ENCODE measurements at regions not wholly inside any gene's neighbourhood (a gene's known extent, or its start where the extent isn't known, plus 50 kb on each side); places are given as distances from the start of the nearest gene placed in this dataset.

- WGBS (ENCODE audit: insufficient coverage, insufficient read length), result no CpG with 5 or more reads among the region's 5 CpGs
- Histone ChIP-seq H3K27ac (ENCODE audit: low read length) (no peak overlapping the region), H3K4me3 (ENCODE audit: low read length) (no peak overlapping the region), H3K27me3 (ENCODE audit: control insufficient read depth, insufficient read depth, low read length) (no peaks in the 10 kb centered on the region), H3K36me3 (ENCODE audit: control insufficient read depth, insufficient read depth, low read length) (no peaks in the 10 kb centered on the region), H3K4me1 (ENCODE audit: control insufficient read depth, insufficient read depth, low read length) (no peaks in the 10 kb centered on the region), H3K9me3 (ENCODE audit: control insufficient read depth, insufficient read depth, low read length) (no peaks in the 10 kb centered on the region)
- DNase-seq (ENCODE audit: low read depth, low spot score), result no peak
These were observed 54.8 kb downstream of the NOG start for GRCh38 chr17:56648321-56648720.

DNA sequence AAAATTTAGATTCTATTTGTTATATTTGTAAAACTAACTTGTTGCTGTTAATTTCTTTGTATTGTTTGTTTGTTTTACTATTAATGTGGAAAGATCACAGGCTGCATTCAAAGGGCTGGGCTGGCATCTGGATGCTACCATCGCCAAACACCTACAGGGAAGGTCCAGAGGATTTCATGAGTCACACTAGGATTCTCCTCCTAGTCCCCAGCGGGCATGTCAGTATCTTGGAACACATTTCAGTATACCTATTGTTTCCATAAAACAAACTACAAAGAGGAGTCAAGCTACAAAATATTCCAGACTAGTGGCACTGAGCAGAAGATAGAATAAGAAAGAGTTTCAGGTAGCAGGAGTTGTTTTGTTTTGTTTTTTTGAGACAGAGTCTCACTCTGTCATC, 55.3 kb downstream of the NOG start:
- Histone ChIP-seq H3K36me3 (ENCODE audit: control insufficient read depth, insufficient read depth, low read length) (no peaks in the 10 kb centered on the region), H3K27ac (ENCODE audit: low read length) (no peak overlapping the region), H3K4me3 (ENCODE audit: low read length) (no peak overlapping the region), H3K9me3 (ENCODE audit: control insufficient read depth, insufficient read depth, low read length) (no peaks in the 10 kb centered on the region), H3K4me1 (ENCODE audit: control insufficient read depth, insufficient read depth, low read length) (no peaks in the 10 kb centered on the region), H3K27me3 (ENCODE audit: control insufficient read depth, insufficient read depth, low read length) (no peaks in the 10 kb centered on the region)
- WGBS (ENCODE audit: insufficient coverage, insufficient read length), result no CpG with 5 or more reads among the region's 2 CpGs
- no peak for DNase-seq (ENCODE audit: low read depth, low spot score)

GRCh38 chr17:56652628-56653027, 59.1 kb downstream of the NOG start:
- DNase-seq (ENCODE audit: low read depth, low spot score), result no peak
- Histone ChIP-seq H3K9me3 (ENCODE audit: control insufficient read depth, insufficient read depth, low read length) (no peaks in the 10 kb centered on the region), H3K4me3 (ENCODE audit: low read length) (no peak overlapping the region), H3K27me3 (ENCODE audit: control insufficient read depth, insufficient read depth, low read length) (no peaks in the 10 kb centered on the region), H3K27ac (ENCODE audit: low read length) (no peak overlapping the region), H3K36me3 (ENCODE audit: control insufficient read depth, insufficient read depth, low read length) (no peaks in the 10 kb centered on the region), H3K4me1 (ENCODE audit: control insufficient read depth, insufficient read depth, low read length) (no peaks in the 10 kb centered on the region)
- WGBS (ENCODE audit: insufficient coverage, insufficient read length), result no CpG with 5 or more reads among the region's 2 CpGs

DNA sequence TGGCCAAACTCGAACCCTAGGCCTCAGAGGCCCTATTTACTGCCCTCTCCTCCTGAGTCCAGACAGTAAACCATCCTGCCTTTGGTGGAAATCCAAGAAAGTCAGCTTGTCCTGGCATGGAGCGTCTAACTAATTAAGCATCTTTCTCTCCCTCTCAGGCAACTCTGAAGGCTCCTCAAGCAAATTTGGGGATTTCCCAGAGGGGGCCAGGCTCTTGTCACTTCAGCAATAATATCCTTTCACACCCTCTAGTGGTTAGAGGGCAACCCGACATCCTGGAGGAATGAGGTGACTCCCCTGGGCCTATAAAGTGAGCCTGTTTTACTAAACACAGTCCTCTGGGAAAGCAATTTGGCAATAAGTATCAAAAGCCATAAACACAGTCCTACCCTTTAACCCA, 60.4 kb downstream of the NOG start:
- no peak for DNase-seq (ENCODE audit: low read depth, low spot score)
- no peaks in the 10 kb centered on the region for H3K4me1 ChIP-seq (ENCODE audit: control insufficient read depth, insufficient read depth, low read length)
- H3K36me3 ChIP-seq (ENCODE audit: control insufficient read depth, insufficient read depth, low read length), result no peaks in the 10 kb centered on the region
- no peaks in the 10 kb centered on the region for H3K9me3 ChIP-seq (ENCODE audit: control insufficient read depth, insufficient read depth, low read length)
- H3K27me3 ChIP-seq (ENCODE audit: control insufficient read depth, insufficient read depth, low read length), result no peaks in the 10 kb centered on the region
- no CpG with 5 or more reads among the region's 3 CpGs for WGBS (ENCODE audit: insufficient coverage, insufficient read length)
- H3K4me3 ChIP-seq (ENCODE audit: low read length), result no peak overlapping the region
- H3K27ac ChIP-seq (ENCODE audit: low read length), result no peak overlapping the region

GRCh38 chr17:56656701-56657327, 63.3 kb downstream of the NOG start:
- Histone ChIP-seq H3K4me1 (ENCODE audit: control insufficient read depth, insufficient read depth, low read length) (no peaks in the 10 kb centered on the region), H3K27ac (ENCODE audit: low read length) (no peak overlapping the region), H3K4me3 (ENCODE audit: low read length) (no peak overlapping the region), H3K36me3 (ENCODE audit: control insufficient read depth, insufficient read depth, low read length) (no peaks in the 10 kb centered on the region), H3K9me3 (ENCODE audit: control insufficient read depth, insufficient read depth, low read length) (no peaks in the 10 kb centered on the region), H3K27me3 (ENCODE audit: control insufficient read depth, insufficient read depth, low read length) (no peaks in the 10 kb centered on the region)
- WGBS (ENCODE audit: insufficient coverage, insufficient read length), result no CpG with 5 or more reads among the region's 5 CpGs
- DNase-seq (ENCODE audit: low read depth, low spot score), result no peak

DNA sequence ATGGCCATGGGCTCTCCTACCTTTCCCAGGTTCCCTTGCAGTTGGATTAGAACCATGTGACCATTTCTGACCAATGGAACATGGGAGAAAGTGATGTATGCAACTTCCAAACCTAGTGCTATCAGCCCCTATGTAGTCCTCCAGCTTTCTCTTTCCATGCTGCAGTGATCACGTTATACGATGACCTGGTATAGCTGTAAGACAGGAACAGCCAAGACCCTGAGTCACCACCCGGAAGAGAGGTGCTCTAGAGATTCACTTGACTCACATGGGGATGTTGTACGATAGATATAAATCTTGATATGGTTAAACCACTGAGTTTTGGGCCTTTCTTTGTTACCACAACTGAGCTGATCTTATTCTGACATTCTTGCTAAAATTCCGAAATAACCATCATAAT, 65.1 kb downstream of the NOG start:
- H3K4me1 ChIP-seq (ENCODE audit: control insufficient read depth, insufficient read depth, low read length), result no peaks in the 10 kb centered on the region
- no peak overlapping the region for H3K27ac ChIP-seq (ENCODE audit: low read length)
- no peaks in the 10 kb centered on the region for H3K27me3 ChIP-seq (ENCODE audit: control insufficient read depth, insufficient read depth, low read length)
- no peaks in the 10 kb centered on the region for H3K36me3 ChIP-seq (ENCODE audit: control insufficient read depth, insufficient read depth, low read length)
- no peak overlapping the region for H3K4me3 ChIP-seq (ENCODE audit: low read length)
- H3K9me3 ChIP-seq (ENCODE audit: control insufficient read depth, insufficient read depth, low read length), result no peaks in the 10 kb centered on the region
- no peak for DNase-seq (ENCODE audit: low read depth, low spot score)
- no CpG with 5 or more reads among the region's 5 CpGs for WGBS (ENCODE audit: insufficient coverage, insufficient read length)

- Histone ChIP-seq H3K9me3 (ENCODE audit: control insufficient read depth, insufficient read depth, low read length) (no peaks in the 10 kb centered on the region), H3K4me1 (ENCODE audit: control insufficient read depth, insufficient read depth, low read length) (no peaks in the 10 kb centered on the region), H3K36me3 (ENCODE audit: control insufficient read depth, insufficient read depth, low read length) (no peaks in the 10 kb centered on the region), H3K4me3 (ENCODE audit: low read length) (no peak overlapping the region), H3K27me3 (ENCODE audit: control insufficient read depth, insufficient read depth, low read length) (no peaks in the 10 kb centered on the region), H3K27ac (ENCODE audit: low read length) (no peak overlapping the region)
- DNase-seq (ENCODE audit: low read depth, low spot score), result no peak
These were observed 66.1 kb downstream of the NOG start for GRCh38 chr17:56659622-56660021.

DNA sequence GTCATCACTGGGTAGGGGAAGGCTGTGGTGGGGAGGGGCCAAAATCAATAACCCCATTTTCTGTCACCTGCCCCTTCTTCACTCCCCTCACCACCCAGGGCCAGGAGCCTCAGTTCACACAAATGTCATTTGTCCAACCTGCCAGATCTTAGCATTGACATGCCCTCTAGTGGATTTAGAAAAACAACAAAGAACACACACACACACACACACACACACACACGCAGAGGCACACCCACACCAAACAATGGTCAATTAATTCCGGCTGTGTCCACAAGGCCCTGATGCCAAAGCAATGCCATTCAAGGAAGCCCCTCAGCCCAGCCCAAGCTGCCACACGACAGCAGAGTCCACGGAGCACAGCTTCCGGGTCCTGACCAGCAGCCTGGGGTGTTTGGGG, 68.4 kb downstream of the NOG start:
- no peak overlapping the region for H3K4me3 ChIP-seq (ENCODE audit: low read length)
- no peaks in the 10 kb centered on the region for H3K27me3 ChIP-seq (ENCODE audit: control insufficient read depth, insufficient read depth, low read length)
- H3K27ac ChIP-seq (ENCODE audit: low read length), result no peak overlapping the region
- no peaks in the 10 kb centered on the region for H3K4me1 ChIP-seq (ENCODE audit: control insufficient read depth, insufficient read depth, low read length)
- no CpG with 5 or more reads among the region's 5 CpGs for WGBS (ENCODE audit: insufficient coverage, insufficient read length)
- H3K36me3 ChIP-seq (ENCODE audit: control insufficient read depth, insufficient read depth, low read length), result no peaks in the 10 kb centered on the region
- DNase-seq (ENCODE audit: low read depth, low spot score), result no peak
- no peaks in the 10 kb centered on the region for H3K9me3 ChIP-seq (ENCODE audit: control insufficient read depth, insufficient read depth, low read length)

GRCh38 chr17:56665864-56666263, 72.4 kb downstream of the NOG start:
- H3K4me1 ChIP-seq (ENCODE audit: control insufficient read depth, insufficient read depth, low read length), result no peaks in the 10 kb centered on the region
- no peaks in the 10 kb centered on the region for H3K9me3 ChIP-seq (ENCODE audit: control insufficient read depth, insufficient read depth, low read length)
- H3K36me3 ChIP-seq (ENCODE audit: control insufficient read depth, insufficient read depth, low read length), result no peaks in the 10 kb centered on the region
- H3K27ac ChIP-seq (ENCODE audit: low read length), result no peak overlapping the region
- no CpG with 5 or more reads among the region's 6 CpGs for WGBS (ENCODE audit: insufficient coverage, insufficient read length)
- no peaks in the 10 kb centered on the region for H3K27me3 ChIP-seq (ENCODE audit: control insufficient read depth, insufficient read depth, low read length)
- H3K4me3 ChIP-seq (ENCODE audit: low read length), result no peak overlapping the region
- no peak for DNase-seq (ENCODE audit: low read depth, low spot score)

DNA sequence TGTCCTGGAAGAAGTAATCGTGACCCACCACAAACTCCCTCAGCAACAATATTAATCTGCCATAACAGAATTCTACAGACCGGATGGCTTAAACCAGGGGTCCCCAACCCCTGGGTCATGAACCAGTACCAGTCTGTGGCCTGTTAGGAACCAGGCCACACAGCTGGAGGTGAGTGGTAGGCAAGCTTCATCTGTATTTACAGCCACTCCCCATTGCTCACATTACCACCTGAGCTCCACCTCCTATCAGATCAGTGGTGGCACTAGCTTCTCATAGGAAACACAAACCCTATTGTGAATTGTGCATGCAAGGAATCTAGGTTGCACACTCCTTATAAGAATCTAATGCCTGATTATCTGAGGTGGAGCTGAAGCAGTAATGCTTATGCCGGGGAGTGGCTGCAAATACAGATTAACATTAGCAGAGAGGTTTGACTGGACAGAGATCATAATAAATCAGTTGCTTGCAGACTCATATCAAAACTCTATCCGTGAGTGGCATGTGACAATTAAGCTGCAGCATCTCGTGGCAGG, 74.5 kb downstream of the NOG start:
- H3K27ac ChIP-seq (ENCODE audit: low read length), result no peak overlapping the region
- H3K27me3 ChIP-seq (ENCODE audit: control insufficient read depth, insufficient read depth, low read length), result no peaks in the 10 kb centered on the region
- DNase-seq (ENCODE audit: low read depth, low spot score), result no peak
- no peak overlapping the region for H3K4me3 ChIP-seq (ENCODE audit: low read length)
- H3K4me1 ChIP-seq (ENCODE audit: control insufficient read depth, insufficient read depth, low read length), result no peaks in the 10 kb centered on the region
- no peaks in the 10 kb centered on the region for H3K36me3 ChIP-seq (ENCODE audit: control insufficient read depth, insufficient read depth, low read length)
- H3K9me3 ChIP-seq (ENCODE audit: control insufficient read depth, insufficient read depth, low read length), result no peaks in the 10 kb centered on the region
- no CpG with 5 or more reads among the region's 5 CpGs for WGBS (ENCODE audit: insufficient coverage, insufficient read length)

DNA sequence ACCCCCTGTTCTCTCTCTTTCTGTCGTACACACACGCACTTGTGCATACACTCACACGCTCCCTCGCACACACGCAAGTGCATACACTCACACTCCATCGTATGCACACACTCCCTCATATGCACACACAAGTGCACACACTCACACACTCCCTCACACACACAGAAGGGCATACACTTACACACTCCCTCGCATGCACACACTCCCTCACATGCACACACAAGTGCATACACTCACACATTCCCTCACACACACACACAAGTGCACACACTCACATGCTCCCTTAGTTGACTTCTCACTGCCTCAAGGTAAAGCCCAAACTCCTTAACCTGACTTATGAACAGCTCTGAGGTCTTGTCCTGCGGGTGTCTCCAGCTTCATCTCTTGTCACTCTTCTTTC, 78.7 kb downstream of the NOG start:
- Histone ChIP-seq H3K4me1 (ENCODE audit: control insufficient read depth, insufficient read depth, low read length) (no peaks in the 10 kb centered on the region), H3K27me3 (ENCODE audit: control insufficient read depth, insufficient read depth, low read length) (no peaks in the 10 kb centered on the region; the same call in 1 of the 2 replicates), H3K4me3 (ENCODE audit: low read length) (no peak overlapping the region), H3K36me3 (ENCODE audit: control insufficient read depth, insufficient read depth, low read length) (no peaks in the 10 kb centered on the region), H3K9me3 (ENCODE audit: control insufficient read depth, insufficient read depth, low read length) (no peaks in the 10 kb centered on the region), H3K27ac (ENCODE audit: low read length) (no peak overlapping the region)
- DNase-seq (ENCODE audit: low read depth, low spot score), result no peak
- WGBS (ENCODE audit: insufficient coverage, insufficient read length), result no CpG with 5 or more reads among the region's 8 CpGs

Measured in iPS DF 6.9 (cell line).